PC-9 (cell line): ENCODE measurements at regions not wholly inside any gene's neighbourhood (a gene's known extent, or its start where the extent isn't known, plus 50 kb on each side); places are given as distances from the start of the nearest gene placed in this dataset.

Source experiments
- BruUV-seq: library from RNA; stranded (reverse); fragments of 400-500 nt; replicated peaks from 2 replicates; lab custom pipeline; 2021; lab: Mats Ljungman, UMichigan
- CTCF ChIA-PET: fragments of 300-600 bp; sonication (Branson Sonifier 250); formaldehyde crosslinking; loops from one replicate; lab custom pipeline; 2022; ENCODE audit warnings: antibody characterized with exemption; lab: Charles Lee
- POLR2A ChIA-PET: fragments of 300-600 bp; sonication (Branson Sonifier 250); formaldehyde crosslinking; loops from one replicate; lab custom pipeline; 2022; ENCODE audit warnings: antibody characterized with exemption; ENCODE audit not compliant: unreplicated experiment; lab: Charles Lee
- DNase-seq, 2 experiments: peaks; one replicate each; pipeline versions ENCODE4 v3.0.0 to v3.0.0-alpha.2; 2015 to 2022; ENCODE audit warnings: mixed read lengths in 1 of 2
- H2AFZ ChIP-seq: fragments of 200-600 bp; sonication (generic); 2 replicates; pipeline ENCODE4 v1.8.1; 2017; ENCODE audit warnings: antibody characterized with exemption
- H3F3A ChIP-seq: fragments of 200-600 bp; sonication (generic); 2 replicates; pipeline ENCODE4 v1.8.1; 2017; ENCODE audit warnings: antibody characterized with exemption, mild to moderate bottlenecking, low read depth; ENCODE audit not compliant: insufficient read depth
- H3K27ac ChIP-seq: fragments of 200-600 bp; sonication (generic); 2 replicates; pipeline ENCODE4 v1.6.1; 2016; ENCODE audit warnings: mixed run types
- H3K27me3 ChIP-seq: fragments of 200-600 bp; sonication (generic); 2 replicates; pipeline ENCODE4 v1.6.1; 2016; ENCODE audit warnings: low read depth, mixed run types; ENCODE audit not compliant: insufficient read depth
- H3K36me3 ChIP-seq: fragments of 200-600 bp; sonication (generic); 2 replicates; pipeline ENCODE4 v1.6.1; 2016; ENCODE audit warnings: low read depth, mixed run types
- H3K4me1 ChIP-seq: fragments of 200-600 bp; sonication (generic); replicated peaks from 2 replicates; pipeline ENCODE4 v1.6.1; 2016; ENCODE audit warnings: mixed run types; ENCODE audit not compliant: insufficient read depth
- H3K4me2 ChIP-seq: fragments of 200-600 bp; sonication (generic); 2 replicates; pipeline ENCODE4 v1.6.1; 2017; ENCODE audit warnings: mixed run types
- H3K4me3 ChIP-seq: fragments of 200-600 bp; sonication (generic); 2 replicates; pipeline ENCODE4 v1.6.1; 2016; ENCODE audit warnings: mixed run types
- H3K79me2 ChIP-seq: fragments of 200-600 bp; sonication (generic); 2 replicates; pipeline ENCODE4 v1.6.1; 2017; ENCODE audit warnings: low read depth, mixed run types
- H3K9me2 ChIP-seq: fragments of 200-600 bp; sonication (generic); 2 replicates; pipeline ENCODE4 v1.8.1; 2017; ENCODE audit warnings: mild to moderate bottlenecking; ENCODE audit not compliant: insufficient read depth
- H3K9me3 ChIP-seq: fragments of 200-600 bp; sonication (generic); 2 replicates; pipeline ENCODE4 v1.8.1; 2016; ENCODE audit warnings: low read depth; ENCODE audit not compliant: insufficient read depth
- H4K20me1 ChIP-seq: fragments of 200-600 bp; sonication (generic); 2 replicates; pipeline ENCODE4 v1.8.1; 2017; ENCODE audit not compliant: insufficient read depth
- CTCF ChIP-seq: fragments of 200-600 bp; sonication (generic); conservative IDR thresholded peaks from 2 replicates; pipeline ENCODE4 v1.6.1; 2017; ENCODE audit warnings: mixed run types, antibody characterized with exemption, mild to moderate bottlenecking, moderate library complexity
- EZH2 ChIP-seq: fragments of 200-600 bp; sonication (generic); IDR thresholded peaks from 2 replicates; pipeline ENCODE4 v1.8.0; 2017; ENCODE audit warnings: antibody characterized with exemption, low read depth
- intact Hi-C: fragments of 100-400 bp; cut with micrococcal nuclease; formaldehyde crosslinking; loops from one replicate; pipeline ENCODE4 v1.10.0; 2022; ENCODE audit not compliant: unreplicated experiment

GRCh38 chr4:133439830-133440229, 290.7 kb downstream of the PCDH10 start:
- no peak overlapping the region for H3K4me2 ChIP-seq
- no peaks in the 10 kb centered on the region for H3K9me3 ChIP-seq
- no peaks in the 10 kb centered on the region for H3F3A ChIP-seq
- H4K20me1 ChIP-seq: no peaks in the 10 kb centered on the region; the same call in 1 of the 2 replicates
- H3K4me3 ChIP-seq: no peak overlapping the region
- DNase-seq: no peak
- no peaks in the 10 kb centered on the region for H3K9me2 ChIP-seq
- H3K27ac ChIP-seq: no peak overlapping the region
- no peaks in the 10 kb centered on the region for H3K36me3 ChIP-seq
- no peaks in the 10 kb centered on the region for H3K27me3 ChIP-seq
- intact Hi-C loops: no loop called here
- TF ChIP-seq EZH2: no peak
- no peak for TF ChIP-seq CTCF
- BruUV-seq: no TSS peak
- CTCF ChIA-PET: no interaction called here
- no peaks in the 10 kb centered on the region for H3K4me1 ChIP-seq
- POLR2A ChIA-PET: no interaction called here
- no peak overlapping the region for H2AFZ ChIP-seq
- no peaks in the 10 kb centered on the region for H3K79me2 ChIP-seq

GRCh38 chr4:133424605-133425004, 275.5 kb downstream of the PCDH10 start:
- no peak for DNase-seq
- Histone ChIP-seq H2AFZ (no peak overlapping the region), H3K4me1 (no peaks in the 10 kb centered on the region), H4K20me1 (no peaks in the 10 kb centered on the region), H3K79me2 (no peaks in the 10 kb centered on the region), H3K36me3 (no peaks in the 10 kb centered on the region), H3F3A (no peaks in the 10 kb centered on the region), H3K27ac (no peak overlapping the region), H3K27me3 (no peaks in the 10 kb centered on the region), H3K9me3 (no peaks in the 10 kb centered on the region), H3K9me2 (no peaks in the 10 kb centered on the region), H3K4me2 (no peak overlapping the region), H3K4me3 (no peak overlapping the region)
- BruUV-seq: no TSS peak
- ChIA-PET CTCF (no interaction called here), POLR2A (no interaction called here)
- intact Hi-C loops: no loop called here
- no peak for TF ChIP-seq CTCF
- TF ChIP-seq EZH2: no peak

GRCh38 chr4:133403913-133404312, 254.8 kb downstream of the PCDH10 start:
- Histone ChIP-seq H2AFZ (no peak overlapping the region), H3K79me2 (no peaks in the 10 kb centered on the region), H3K4me1 (no peaks in the 10 kb centered on the region), H3K9me3 (no peaks in the 10 kb centered on the region), H3K4me3 (no peak overlapping the region), H4K20me1 (no peaks in the 10 kb centered on the region), H3K9me2 (no peaks in the 10 kb centered on the region), H3K27me3 (no peaks in the 10 kb centered on the region), H3K27ac (no peak overlapping the region), H3K4me2 (no peak overlapping the region), H3F3A (no peaks in the 10 kb centered on the region), H3K36me3 (no peaks in the 10 kb centered on the region)
- ChIA-PET CTCF (no interaction called here), POLR2A (no interaction called here)
- BruUV-seq: no TSS peak
- DNase-seq: no peak
- TF ChIP-seq EZH2 (no peak), CTCF (no peak)
- intact Hi-C loops: no loop called here
